ENCODE measurements at regions not wholly inside any gene's neighbourhood (a gene's known extent, or its start where the extent isn't known, plus 50 kb on each side); places are given as distances from the start of the nearest gene placed in this dataset.

GRCh38 chr2:104678181-104678580, 175.7 kb upstream of the POU3F3 start:
- no peak for TF ChIP-seq EZH2 (IDR thresholded peaks at IDR 0.05; ENCODE audit: borderline replicate concordance, low read depth, low read length, severe bottlenecking)
- no peak for TF ChIP-seq CTCF (IDR thresholded peaks at IDR 0.05; ENCODE audit: borderline replicate concordance, extremely low read depth, low read length, poor library complexity, severe bottlenecking)
